Tibial nerve (tissue), 3 donors: ENCODE measurements at regions not wholly inside any gene's neighbourhood (a gene's known extent, or its start where the extent isn't known, plus 50 kb on each side); places are given as distances from the start of the nearest gene placed in this dataset.

Source experiments
- CTCF ChIP-seq, 5 experiments: fragments of 200-600 bp in 3 of 5; fragments of 450-650 bp in 2 of 5; sonication (generic) in 3 of 5; IDR thresholded peaks; one replicate each; pipeline ENCODE4 v1.5.1; 2016 to 2019; ENCODE audit warnings: antibody characterized with exemption in 5 of 5, mild to moderate bottlenecking in 3 of 5, moderate library complexity in 2 of 5
- POLR2A ChIP-seq, 2 donors: fragments of 450-650 bp; IDR thresholded peaks; one replicate each; pipeline ENCODE4 v1.6.1; 2017; ENCODE audit warnings: antibody characterized with exemption in 2 of 2, mild to moderate bottlenecking in 2 of 2, moderate library complexity in 2 of 2

DNA sequence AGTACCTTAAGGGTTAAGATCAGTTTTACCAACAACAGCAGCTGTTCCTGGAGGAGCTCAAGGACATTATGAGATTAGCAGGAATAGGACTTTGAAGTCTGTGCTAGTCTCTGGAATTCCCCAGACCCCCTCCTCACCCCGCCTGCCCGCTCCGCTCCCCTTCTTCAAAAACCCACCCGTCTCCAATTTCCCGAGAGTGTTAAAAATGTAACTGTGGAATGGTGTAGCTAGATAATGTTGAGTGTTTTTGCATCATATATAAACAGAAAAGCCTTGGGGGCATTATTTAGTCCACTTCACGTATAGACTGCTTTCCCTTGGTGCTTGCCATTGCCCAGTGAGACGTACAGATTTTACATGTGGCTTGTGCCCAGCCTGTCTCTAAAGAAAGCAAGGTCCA is 65.0 kb upstream of the SEMA6D start:
- TF ChIP-seq POLR2A (IDR thresholded peaks at IDR 0.05): no peak
- TF ChIP-seq CTCF (IDR thresholded peaks at IDR 0.05): no peak
